Thyroid gland (tissue), 4 donors: ENCODE measurements at regions not wholly inside any gene's neighbourhood (a gene's known extent, or its start where the extent isn't known, plus 50 kb on each side); places are given as distances from the start of the nearest gene placed in this dataset.

Source experiments
- POLR2A ChIP-seq, 2 donors: fragments of 450-650 bp; IDR thresholded peaks; one replicate each; pipeline ENCODE4 v1.6.1; 2017; ENCODE audit warnings: antibody characterized with exemption in 2 of 2, mild to moderate bottlenecking in 2 of 2, moderate library complexity in 1 of 2
- TF ChIP-seq, protein P1 (sequence below), 6 experiments: fragments of 200-600 bp in 3 of 6; fragments of 450-650 bp in 3 of 6; sonication (generic) in 3 of 6; IDR thresholded peaks; one replicate each; pipeline ENCODE4 v1.5.1; 2016 to 2019; ENCODE audit warnings: antibody characterized with exemption in 6 of 6, mild to moderate bottlenecking in 2 of 6, inconsistent platforms in 1 of 6, moderate library complexity in 1 of 6

- TF ChIP-seq POLR2A (IDR thresholded peaks at IDR 0.05), result no peak
- TF ChIP-seq, protein P1, sequence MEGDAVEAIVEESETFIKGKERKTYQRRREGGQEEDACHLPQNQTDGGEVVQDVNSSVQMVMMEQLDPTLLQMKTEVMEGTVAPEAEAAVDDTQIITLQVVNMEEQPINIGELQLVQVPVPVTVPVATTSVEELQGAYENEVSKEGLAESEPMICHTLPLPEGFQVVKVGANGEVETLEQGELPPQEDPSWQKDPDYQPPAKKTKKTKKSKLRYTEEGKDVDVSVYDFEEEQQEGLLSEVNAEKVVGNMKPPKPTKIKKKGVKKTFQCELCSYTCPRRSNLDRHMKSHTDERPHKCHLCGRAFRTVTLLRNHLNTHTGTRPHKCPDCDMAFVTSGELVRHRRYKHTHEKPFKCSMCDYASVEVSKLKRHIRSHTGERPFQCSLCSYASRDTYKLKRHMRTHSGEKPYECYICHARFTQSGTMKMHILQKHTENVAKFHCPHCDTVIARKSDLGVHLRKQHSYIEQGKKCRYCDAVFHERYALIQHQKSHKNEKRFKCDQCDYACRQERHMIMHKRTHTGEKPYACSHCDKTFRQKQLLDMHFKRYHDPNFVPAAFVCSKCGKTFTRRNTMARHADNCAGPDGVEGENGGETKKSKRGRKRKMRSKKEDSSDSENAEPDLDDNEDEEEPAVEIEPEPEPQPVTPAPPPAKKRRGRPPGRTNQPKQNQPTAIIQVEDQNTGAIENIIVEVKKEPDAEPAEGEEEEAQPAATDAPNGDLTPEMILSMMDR (IDR thresholded peaks at IDR 0.05), result no peak
Observed at GRCh38 chr10:84768132-84768531, 439.7 kb downstream of the CCSER2 start.
